ENCODE measurements at regions not wholly inside any gene's neighbourhood (a gene's known extent, or its start where the extent isn't known, plus 50 kb on each side); places are given as distances from the start of the nearest gene placed in this dataset.

DNA sequence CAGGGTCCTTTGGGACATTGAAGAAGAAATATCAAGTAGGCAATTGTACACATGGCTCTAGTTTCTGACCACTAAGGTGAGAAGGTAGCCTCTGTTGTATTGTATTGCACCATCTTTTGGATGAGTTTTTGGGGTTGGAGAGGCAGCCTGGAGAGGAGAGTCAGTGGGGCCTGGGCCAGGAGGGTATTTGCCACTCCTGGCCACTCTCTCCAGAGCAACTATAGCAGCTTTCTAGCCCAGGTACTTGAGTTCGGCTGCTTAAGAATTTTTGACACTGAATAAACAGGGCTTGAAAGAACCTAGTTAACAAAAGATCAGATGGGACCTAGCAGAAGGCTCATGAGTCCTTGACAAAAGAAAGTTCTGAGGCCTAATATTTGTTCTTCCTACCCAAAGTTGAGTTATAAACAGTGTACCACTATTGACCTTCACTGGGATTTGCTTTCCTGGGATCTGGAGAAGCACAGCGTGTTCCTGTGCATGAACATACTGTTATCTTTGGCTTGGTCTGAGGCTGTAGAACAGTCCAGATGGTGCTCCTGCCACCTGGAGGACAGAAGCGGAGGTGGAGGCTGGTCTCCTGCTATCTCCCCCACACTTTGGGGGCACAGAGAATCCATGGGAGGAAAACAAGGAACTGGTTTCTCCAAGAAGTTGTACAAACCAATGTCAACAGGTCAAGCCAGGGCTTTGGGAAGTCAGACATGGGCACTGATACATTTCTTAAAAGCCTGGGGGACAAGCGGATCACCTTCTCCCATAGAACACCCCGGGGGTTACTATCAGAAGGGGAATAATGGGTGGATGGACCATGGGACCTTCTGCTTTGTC is 110.4 kb upstream of the LIFR start:
- TF ChIP-seq, protein P1, sequence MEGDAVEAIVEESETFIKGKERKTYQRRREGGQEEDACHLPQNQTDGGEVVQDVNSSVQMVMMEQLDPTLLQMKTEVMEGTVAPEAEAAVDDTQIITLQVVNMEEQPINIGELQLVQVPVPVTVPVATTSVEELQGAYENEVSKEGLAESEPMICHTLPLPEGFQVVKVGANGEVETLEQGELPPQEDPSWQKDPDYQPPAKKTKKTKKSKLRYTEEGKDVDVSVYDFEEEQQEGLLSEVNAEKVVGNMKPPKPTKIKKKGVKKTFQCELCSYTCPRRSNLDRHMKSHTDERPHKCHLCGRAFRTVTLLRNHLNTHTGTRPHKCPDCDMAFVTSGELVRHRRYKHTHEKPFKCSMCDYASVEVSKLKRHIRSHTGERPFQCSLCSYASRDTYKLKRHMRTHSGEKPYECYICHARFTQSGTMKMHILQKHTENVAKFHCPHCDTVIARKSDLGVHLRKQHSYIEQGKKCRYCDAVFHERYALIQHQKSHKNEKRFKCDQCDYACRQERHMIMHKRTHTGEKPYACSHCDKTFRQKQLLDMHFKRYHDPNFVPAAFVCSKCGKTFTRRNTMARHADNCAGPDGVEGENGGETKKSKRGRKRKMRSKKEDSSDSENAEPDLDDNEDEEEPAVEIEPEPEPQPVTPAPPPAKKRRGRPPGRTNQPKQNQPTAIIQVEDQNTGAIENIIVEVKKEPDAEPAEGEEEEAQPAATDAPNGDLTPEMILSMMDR (IDR thresholded peaks at IDR 0.05): no peak
- no peak for TF ChIP-seq POLR2A (IDR thresholded peaks at IDR 0.05)

All from lower leg skin (tissue), 3 donors.